Stromal cell of bone marrow (primary cell): ENCODE measurements at regions not wholly inside any gene's neighbourhood (a gene's known extent, or its start where the extent isn't known, plus 50 kb on each side); places are given as distances from the start of the nearest gene placed in this dataset.
"Not testable (repeated sequence)": the region's sequence is repeated elsewhere in the genome, so short reads cannot be mapped to it uniquely, and the experiment has no call there.

ENCODE experiments used
- DNase-seq: peaks from one replicate; pipeline ENCODE4 v3.0.0-alpha.2; 2012; ENCODE audit warnings: low read depth

DNA sequence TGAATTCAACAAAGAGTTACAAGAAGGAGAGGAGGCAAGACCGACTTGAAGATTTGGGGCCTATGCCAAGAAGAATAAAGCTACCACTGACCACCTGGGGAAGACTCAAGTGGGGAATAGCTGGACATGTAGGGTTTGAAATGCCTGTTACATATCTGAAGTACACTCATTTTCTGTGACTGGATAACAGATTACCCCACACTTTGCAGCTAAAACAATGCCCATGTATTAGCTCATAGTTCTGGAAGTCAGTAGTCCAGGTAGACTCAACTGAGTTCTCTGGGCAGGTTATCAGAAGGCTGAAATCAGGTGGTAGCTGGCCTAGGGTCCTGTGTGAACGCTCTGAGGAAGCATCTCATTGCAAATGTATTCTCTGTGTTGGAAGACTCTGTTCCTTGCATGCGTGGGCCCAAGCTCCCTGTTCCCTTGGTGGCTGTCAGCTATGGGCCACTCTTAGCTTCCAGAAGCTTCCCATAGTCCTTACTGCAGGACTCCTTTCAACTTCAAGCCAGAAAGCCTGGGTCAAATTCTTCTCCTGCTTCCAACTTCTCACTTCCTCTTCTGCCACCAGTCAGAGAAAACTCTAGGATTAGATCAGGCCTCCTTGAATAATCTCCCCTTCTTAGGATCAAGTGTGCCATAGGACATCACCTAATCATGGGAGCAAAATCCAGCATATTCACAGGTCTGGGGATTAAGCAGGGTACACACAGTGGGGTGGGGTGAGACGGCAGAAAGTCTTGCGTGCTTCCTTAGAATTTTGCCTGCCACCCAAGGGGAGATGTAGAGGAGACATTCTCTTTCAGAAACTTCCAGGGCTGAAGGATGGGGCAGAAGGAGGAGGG lies 187.8 kb downstream of the SHQ1 start:
- DNase-seq, result no peak

DNA sequence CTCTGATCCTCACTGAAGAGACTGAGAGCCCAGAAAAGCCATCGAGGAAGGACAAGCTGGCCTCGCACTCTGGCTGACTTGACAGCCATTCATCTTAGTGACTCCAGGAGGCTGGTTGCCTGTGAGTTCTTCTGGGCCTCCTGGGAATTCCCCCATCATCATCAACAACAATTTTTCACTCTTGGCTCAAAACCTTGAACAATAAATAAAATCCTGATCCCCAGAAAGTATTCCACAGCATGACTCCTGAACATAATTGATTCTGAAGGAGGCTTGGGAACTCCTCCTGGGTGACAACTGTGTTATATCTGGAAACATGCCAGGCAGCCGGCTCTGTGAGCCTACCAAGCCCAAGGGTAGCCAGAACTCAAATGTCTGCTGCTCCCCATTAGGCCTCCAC lies 188.6 kb downstream of the SHQ1 start:
- DNase-seq, result no peak

DNA sequence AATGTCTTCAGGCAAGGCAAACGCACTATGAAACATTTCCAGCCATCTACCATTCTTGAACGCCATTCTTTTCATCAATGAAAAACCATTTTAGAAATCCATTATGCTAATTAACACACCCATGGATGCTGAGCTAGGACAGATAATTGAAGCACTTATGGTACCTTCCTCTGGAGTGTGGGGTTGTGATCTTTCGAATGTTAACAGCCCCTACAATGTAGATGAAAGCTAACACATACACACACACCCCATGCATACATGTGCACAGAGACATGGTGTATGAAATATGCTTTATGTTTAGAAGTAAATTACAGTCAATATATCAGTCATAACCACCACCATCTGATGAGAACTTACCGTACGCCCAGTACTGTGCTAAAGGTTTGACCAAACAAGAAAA lies 189.1 kb downstream of the SHQ1 start:
- DNase-seq, result no peak

DNA sequence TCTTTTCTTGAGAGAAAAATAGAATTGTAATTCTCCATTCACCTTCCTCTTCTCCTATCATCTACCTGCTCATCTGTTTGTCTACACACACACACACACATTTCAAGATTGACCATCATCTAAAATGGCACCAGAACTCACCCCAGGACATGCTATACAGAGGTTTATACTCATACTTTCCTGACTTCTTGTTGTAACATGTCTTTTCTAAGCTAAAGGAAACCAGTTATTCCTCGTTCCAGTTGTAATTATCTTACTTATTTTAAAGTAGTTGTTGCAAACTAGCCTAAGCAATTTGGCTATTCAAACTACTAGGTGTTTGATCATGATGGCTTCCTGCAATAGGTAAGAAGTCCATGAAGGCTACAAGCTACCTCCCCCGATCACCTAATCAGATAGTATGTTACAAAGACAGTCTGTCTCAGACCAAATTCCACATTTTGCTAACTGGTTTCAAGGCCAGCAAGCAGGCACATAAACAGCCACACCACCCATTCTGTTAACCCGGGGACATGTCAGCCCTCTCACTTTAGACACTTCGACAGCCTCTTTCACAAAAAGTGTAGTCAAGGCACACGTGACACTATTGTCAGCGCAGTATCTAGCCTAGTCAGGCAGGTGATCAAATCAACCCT lies 189.7 kb downstream of the SHQ1 start:
- no peak for DNase-seq

DNA sequence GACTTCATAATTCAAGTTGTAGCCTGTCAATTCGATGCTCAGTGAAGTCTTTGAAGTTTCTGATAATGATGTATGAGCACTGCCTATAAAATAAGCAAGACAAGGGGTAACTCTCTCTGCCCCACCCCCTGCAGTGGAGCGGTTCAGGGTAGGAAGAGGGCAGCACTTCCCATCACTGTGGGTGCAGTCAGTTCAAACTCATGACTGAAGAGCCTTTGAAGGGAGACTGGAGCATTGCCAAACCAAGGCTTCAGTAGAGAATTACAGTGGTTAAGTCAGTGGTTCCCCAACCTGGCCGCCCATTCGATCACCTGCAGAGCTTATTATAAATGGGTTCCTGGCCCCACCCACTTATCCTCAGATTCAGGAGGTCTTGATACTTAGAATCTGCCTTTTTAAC lies 190.6 kb downstream of the SHQ1 start:
- no peak for DNase-seq

DNA sequence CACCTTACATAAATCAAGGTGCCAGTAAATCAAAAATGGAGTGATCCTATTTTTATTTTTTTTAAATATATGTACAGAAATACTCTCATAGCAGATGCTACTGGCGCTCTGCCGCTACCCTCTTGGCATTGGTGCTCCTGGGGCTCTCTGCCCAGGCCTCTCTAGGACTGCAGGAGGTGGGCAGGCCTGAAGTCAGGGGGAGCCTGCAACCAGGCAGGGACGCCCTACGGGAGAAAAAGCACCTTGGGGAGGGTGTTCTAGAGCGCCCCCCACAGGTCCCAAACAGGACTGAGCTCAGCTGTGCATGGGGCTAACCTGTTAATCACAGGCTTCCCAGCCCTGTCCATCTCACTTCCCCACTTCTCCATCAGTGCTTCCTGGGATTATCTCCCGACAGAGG lies 192.5 kb downstream of the SHQ1 start:
- DNase-seq, result no peak

DNA sequence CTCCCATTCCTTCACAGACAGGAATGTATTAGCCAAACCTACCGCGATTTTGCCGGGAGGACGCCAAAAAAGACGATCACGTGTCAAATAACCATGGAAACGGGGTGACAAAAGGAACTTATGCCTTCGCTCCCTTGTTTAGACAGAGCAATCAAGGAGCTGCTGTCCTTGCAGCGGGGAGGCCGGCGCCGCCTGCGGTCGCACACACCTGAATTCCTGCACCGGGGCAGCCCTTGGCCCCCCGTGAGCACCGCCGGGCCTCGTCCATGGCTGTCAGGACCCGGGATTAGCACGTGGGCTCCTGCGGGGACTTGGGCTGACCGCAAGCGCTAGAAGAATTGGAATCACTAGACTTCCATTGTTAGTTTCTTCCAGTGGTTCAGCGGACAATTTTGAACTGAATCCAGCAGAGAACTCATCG lies 193.1 kb downstream of the SHQ1 start:
- DNase-seq, result no peak

DNA sequence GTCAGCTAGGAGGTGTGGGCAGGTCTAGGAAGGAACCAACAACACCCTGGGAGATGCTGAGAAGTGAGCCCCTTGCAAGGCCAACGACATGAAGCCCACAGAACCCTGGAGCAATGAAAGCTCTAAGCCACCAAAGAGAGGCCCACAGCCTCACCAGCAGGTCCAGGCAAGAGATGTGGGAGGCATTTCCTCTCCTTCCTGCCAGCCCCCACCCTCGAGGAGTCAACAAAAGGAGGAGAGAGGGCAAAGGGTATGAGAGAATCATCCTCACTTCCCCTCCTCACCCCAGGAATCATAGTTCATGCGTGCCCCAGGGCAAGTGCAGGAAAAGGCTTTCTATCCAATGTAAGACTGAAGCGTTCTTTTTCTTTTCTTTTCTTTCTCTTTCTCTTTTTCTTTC lies 195.8 kb downstream of the SHQ1 start:
- DNase-seq, result no peak

DNA sequence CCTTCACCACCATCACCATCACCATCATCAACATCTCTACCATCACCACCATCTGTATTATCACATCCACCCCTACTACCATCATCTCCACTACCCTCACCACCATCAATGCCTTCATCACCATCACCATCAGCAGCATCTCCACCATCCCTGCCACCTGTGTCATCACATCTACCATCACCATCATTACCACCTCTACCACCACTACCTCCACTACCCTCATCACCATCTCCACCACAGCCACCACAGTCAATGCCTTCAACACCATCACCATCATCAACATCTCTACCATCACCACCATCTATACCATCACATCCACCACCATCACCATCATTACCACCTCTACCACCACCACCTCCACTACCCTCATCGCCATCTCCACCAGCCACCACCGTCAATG lies 196.7 kb downstream of the SHQ1 start:
- no peak for DNase-seq

DNA sequence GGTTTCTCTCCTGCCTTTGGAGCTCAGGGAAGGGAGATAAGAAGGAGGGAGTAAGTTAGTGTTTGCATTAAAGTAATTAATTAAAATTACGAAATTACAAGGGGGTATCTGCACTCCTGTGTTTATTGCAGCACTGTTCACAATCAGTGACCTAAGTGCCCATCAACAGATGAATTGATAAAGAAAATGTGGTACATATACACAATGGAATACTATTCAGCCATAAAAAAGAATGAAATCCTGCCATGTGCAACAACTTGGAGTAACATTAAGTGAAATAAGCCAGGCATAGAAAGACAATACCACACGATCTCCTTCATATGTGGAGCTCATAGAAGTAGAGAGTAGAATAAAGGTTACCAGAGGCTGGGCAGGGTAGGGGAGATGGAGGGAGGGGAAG lies 202.0 kb downstream of the SHQ1 start:
- no peak for DNase-seq

DNA sequence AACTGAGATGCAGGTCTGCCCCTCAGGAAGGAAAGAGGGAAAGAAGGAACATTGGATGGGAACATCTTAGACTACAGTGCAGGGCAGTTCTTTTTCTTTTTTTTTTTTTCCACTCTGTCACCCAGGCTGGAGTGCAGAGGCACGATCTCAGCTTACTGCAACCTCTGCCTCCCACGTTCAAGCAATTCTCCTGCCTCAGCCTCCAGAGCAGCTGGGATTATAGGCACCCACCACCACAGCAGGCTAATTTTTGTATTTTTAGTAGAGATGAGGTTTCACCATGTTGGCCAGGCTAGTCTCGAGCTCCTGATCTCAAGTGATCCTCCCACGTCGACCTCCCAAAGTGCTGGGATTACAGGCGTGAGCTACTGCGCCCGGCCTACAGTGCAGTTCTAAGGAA lies 204.6 kb downstream of the SHQ1 start:
- not testable (repeated sequence) for DNase-seq

DNA sequence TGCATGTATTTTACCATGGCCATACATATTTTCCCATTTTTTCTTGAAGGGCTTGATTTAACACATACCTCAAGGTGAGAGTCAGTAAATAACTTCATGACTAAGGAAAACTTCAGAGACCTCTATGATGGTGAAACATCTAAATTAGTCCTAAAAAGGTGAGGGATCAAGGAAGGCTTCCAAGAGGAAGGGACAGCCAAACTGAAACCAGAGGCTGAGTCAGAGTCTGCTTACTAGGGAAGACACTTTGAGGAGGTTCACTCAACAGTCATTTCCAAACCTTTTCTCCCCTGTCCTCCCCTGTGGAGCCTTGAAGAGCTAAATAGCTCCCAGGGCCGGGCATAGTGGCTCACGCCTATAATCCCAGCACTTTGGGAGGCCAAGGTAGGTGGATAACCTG lies 206.6 kb downstream of the SHQ1 start:
- no peak for DNase-seq

DNA sequence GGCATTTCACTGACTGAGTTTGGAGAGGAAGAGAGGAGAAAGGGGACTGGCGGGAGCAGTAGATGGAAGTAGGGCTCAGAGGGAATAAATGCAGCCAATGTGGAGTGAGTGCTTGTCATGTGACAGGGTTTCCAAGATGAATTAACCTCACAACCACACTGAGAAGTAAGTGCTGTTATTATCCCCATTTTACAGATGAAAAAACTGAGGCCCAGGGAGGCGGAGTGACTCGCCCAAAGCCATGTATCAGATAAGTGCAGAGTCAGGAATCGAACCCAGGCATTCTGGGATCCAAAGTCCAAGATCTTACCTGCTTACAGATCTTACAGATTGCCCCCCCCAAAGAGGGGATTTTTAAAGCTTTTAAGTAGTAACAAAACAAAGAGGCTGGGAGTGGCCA lies 207.2 kb downstream of the SHQ1 start:
- DNase-seq, result no peak

DNA sequence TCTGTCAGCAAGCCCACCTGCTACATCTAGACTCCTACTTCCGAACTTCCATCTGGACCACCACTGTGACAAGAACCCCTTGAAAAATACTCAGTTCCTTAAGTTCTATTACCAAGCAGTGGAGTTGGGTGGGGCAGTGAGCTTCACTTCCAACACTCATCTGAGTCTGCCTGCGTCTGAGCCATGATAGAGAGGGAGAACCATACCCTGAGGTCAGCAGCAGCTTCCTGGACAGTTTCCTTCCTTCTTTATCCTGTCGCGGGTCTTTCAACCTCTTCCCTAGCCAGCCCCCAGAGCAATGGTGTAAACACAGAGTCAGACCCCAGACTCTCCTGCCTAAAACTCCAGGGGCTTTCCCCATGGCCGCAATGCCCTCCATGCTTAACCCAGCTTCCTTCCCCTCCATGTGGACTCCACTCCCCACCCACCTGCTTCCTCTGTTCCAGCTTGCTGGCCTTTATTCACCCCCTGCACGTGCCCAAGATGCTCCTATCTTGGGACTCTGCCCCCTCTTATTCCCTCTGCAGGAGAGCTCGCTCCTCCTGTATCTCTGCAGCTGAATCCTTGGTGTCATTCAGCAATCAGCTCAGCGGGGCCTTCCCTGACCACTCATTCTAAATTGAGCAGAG lies 211.2 kb downstream of the SHQ1 start:
- DNase-seq, result no peak

DNA sequence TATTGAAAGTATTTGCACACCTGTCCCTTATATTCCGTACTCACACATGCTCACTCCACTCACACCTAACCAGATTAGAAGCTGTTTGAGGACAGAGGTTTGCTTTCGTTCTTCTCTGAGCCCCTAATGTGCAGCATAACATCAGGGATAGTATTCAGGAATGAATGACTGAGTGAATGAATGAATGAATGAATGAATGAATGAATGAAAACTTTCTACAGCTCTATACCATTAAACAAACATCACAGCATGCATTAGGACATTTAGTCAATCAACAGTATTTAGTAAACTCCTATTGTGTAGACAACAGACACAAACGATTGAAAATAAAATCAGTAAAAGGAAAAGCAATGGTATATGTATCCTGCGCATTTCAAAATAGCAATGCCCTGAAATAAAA lies 212.7 kb downstream of the SHQ1 start:
- DNase-seq, result no peak

DNA sequence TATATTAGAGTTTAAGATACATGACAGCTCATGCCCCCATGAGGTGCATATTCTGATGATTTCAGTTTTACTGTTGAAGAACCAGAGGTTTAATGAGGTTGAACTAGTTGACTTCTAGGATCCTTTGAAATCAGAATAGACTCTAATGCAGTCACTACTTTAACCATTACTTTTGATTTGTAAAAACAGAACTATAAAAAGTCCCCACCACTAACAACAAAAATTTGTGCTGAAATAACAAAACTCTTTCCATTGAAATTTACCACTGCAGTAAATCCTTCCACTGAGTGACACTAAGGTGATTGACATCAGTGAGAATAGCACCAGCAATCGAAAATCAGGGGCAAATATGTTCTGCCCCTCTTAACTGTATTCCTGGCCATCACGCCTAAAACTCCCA lies 214.1 kb downstream of the SHQ1 start:
- no peak for DNase-seq

DNA sequence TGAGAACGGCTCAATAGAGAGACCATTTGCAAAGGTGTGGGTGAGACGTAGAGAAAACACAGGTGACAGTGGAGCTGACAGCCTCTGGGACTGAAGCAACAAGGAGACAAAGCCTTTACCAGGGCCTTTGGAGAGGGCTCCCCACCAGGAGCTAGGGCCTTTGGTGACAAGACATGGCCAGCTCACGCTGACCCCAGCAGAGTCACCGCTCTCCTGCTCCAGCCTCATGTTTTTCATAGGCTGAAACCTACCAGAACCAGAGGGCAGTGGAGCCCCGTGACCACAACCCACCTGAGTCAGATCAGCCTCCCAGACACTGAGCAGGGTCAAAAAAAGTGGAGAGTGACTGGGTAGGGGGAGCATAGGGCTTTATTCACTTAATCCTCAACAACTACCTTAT lies 214.7 kb downstream of the SHQ1 start:
- DNase-seq, result no peak

DNA sequence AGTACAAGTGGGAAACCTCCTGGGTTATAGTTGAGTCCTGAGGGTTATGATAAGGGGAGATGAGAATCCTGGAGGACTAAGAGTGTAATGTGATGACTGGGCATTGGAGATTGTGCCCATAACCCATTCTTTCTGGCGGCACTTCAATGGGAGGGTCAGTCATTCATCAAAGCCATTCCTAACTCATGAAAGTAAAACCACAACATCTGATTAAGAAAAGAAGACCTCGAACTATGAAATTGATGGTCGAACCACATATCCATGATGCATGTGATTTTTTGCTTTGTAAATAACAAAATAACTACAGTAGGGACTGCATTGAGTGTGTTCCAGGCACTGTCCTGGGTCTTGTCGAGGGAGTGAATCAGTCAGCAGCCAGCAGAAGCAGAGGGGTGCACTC lies 215.1 kb downstream of the SHQ1 start:
- DNase-seq, result no peak

DNA sequence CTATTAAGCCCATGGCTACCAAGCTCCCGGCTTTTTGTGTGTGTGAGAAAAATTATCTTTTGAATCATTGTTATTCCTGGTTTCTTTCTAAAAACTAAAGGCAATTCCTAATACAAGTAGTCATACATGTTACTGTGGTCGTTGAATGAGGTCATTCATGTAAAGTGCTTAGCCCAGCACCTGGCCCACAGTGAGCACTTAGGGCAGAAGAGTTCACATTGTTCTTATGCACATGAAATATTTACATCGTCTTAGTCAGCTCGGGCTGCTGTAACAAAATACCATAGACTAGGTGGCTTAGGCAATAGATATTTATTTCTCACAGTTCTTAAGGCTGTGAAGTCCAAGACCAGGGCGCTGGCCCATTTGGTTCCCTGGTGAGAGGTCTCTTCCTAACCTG lies 216.1 kb downstream of the SHQ1 start:
- DNase-seq, result no peak

DNA sequence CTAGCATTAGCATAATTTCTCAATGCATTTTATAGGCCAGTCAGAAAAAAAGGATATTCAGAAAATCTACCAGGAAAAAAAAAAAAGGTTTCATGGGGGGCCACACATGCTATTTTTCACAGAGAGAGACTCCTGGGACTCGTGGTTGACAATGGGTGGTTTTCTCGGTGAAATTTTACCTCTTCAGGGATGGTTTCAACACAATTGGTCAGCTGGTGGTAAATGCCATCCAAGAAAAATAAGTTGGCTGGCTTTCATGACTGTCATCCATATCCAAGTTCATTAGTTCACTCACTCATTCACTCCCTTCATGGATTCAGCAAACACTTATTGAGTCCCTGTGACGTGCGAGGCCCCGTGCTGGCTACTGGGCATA lies 217.3 kb downstream of the SHQ1 start:
- DNase-seq, result peak; percentile 19

DNA sequence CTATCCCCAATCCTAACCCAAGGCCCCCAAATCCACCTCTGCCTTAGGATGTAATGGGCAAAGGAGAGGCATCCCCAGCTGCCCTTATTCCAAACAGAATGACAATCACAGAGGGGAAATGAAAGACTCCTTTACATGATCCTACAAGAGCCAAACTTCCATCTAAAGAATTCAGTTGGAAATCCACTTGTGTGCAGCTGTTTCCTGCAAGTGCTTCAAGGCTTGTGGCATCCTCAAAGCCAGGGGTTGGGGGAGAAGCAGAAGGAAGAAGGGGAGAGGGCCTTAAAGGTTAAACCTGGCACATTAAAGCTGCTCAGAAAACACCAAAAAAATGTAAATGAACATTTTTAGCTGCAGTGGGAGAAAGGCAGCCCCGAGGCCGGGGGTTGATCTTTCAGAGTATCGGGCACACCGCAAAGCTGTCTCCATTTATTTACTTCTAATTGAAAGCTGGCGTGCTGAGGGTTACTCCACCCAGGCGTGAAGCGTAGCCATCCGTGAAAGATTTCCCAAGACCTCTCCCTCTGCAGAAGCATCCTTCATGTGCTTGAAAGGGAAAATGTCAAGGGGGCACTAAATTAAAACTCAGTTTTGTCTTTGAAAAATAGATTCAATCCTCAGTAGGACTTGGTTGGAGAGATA lies 217.8 kb downstream of the SHQ1 start:
- no peak for DNase-seq

DNA sequence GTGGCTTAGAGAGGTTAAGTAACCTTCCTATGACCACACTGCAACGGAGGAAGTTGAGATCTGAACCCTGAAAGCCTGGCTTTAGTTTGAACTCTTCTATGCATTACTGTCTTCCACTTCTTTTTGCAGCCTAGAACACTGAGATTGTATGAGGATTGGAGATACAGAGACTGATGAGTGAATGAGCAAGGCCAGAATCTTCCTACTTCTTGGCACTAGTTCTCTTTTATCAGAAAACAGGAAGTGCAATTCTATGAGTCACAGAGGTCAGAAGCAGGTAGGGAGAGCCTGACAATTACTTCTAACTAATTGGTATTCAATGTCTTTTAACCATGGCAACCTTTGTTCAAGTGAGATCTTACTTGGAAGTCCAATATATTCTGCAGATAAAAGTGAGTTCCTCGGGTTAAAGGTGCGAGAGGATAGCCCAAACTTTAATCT lies 219.0 kb downstream of the SHQ1 start:
- no peak for DNase-seq

DNA sequence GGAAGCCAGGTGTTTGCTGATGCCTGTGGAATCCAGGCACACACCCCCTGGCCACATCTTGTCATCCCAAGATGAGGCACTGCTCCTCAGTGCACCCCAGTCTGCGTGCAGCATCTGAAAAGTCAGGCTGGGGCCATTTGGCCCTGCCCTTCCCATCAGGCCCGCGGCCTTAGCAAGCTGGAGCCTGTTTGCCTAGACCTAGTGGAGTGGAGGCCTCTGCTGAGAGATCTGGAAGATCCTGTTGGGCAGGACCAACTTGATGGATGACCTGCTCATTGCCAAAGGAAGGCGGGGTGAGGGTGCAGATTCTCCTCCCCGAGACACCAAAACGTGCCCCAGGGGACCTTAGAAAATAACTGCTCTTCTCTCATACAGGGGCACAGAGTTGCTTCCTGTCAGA lies 220.2 kb downstream of the SHQ1 start:
- DNase-seq, result no peak
